H9 (cell line): ENCODE measurements at regions not wholly inside any gene's neighbourhood (a gene's known extent, or its start where the extent isn't known, plus 50 kb on each side); places are given as distances from the start of the nearest gene placed in this dataset.

Experiments
- DNase-seq: peaks from one replicate; pipeline ENCODE4 v3.0.0-alpha.2; 2017
- H2AFZ ChIP-seq: one replicate; pipeline ENCODE4 v1.6.1; 2013; ENCODE audit warnings: mild to moderate bottlenecking, low read length, control low read depth, moderate library complexity
- H2AK5ac ChIP-seq: 2 replicates; pipeline ENCODE4 v1.6.1; 2013; ENCODE audit warnings: low read length, control low read depth, mixed read lengths; ENCODE audit not compliant: insufficient read length
- H2BK120ac ChIP-seq: one replicate; pipeline ENCODE4 v1.6.1; 2013; ENCODE audit warnings: low read depth, mild to moderate bottlenecking, low read length, control low read depth, inconsistent platforms; ENCODE audit not compliant: poor library complexity, severe bottlenecking
- H2BK12ac ChIP-seq: 2 replicates; pipeline ENCODE4 v1.6.1; 2013; ENCODE audit warnings: low read length, control low read depth, mixed read lengths, low read depth; ENCODE audit not compliant: insufficient read length
- H2BK15ac ChIP-seq: 2 replicates; pipeline ENCODE4 v1.6.1; 2013; ENCODE audit warnings: low read depth, low read length, control low read depth
- H2BK20ac ChIP-seq: one replicate; pipeline ENCODE4 v1.6.1; 2013; ENCODE audit warnings: low read depth, mild to moderate bottlenecking, low read length, control low read depth, inconsistent platforms; ENCODE audit not compliant: poor library complexity, severe bottlenecking
- H2BK5ac ChIP-seq: 2 replicates; pipeline ENCODE4 v1.6.1; 2013; ENCODE audit warnings: low read length, control low read depth, mixed read lengths; ENCODE audit not compliant: insufficient read length
- H3K14ac ChIP-seq: 2 replicates; pipeline ENCODE4 v1.6.1; 2013; ENCODE audit warnings: low read length, control low read depth; ENCODE audit not compliant: insufficient read depth
- H3K18ac ChIP-seq: 2 replicates; pipeline ENCODE4 v1.6.1; 2013; ENCODE audit warnings: low read depth, mild to moderate bottlenecking, mixed read lengths, low read length, control low read depth; ENCODE audit not compliant: insufficient read length
- H3K23ac ChIP-seq: 2 replicates; pipeline ENCODE4 v1.6.1; 2013; ENCODE audit warnings: low read length, control low read depth, mixed read lengths, low read depth; ENCODE audit not compliant: insufficient read length
- H3K23me2 ChIP-seq: 2 replicates; pipeline ENCODE4 v1.6.1; 2013; ENCODE audit warnings: low read depth, mild to moderate bottlenecking, mixed read lengths, low read length, control low read depth; ENCODE audit not compliant: insufficient read length, poor library complexity, severe bottlenecking
- H3K27ac ChIP-seq: 2 replicates; pipeline ENCODE4 v1.5.1; 2013; ENCODE audit warnings: low read length, control low read depth, mixed read lengths, low read depth; ENCODE audit not compliant: insufficient read length
- H3K27me3 ChIP-seq: 2 replicates; pipeline ENCODE4 v1.6.1; 2013; ENCODE audit warnings: low read length, control low read depth, inconsistent platforms; ENCODE audit not compliant: insufficient read depth
- H3K4ac ChIP-seq: 2 replicates; pipeline ENCODE4 v1.6.1; 2013; ENCODE audit warnings: low read depth, mild to moderate bottlenecking, control low read depth, inconsistent platforms, low read length, moderate library complexity
- H3K4me1 ChIP-seq: 2 replicates; pipeline ENCODE4 v1.6.1; 2013; ENCODE audit warnings: low read length, control low read depth, inconsistent platforms; ENCODE audit not compliant: insufficient read depth
- H3K4me2 ChIP-seq: 2 replicates; pipeline ENCODE4 v1.6.1; 2013; ENCODE audit warnings: low read length, control low read depth, mixed read lengths; ENCODE audit not compliant: insufficient read length, insufficient read depth
- H3K56ac ChIP-seq: 2 replicates; pipeline ENCODE4 v1.6.1; 2013; ENCODE audit warnings: low read depth, mild to moderate bottlenecking, mixed read lengths, low read length, control low read depth; ENCODE audit not compliant: insufficient read length
- H3K79me1 ChIP-seq: 2 replicates; pipeline ENCODE4 v1.6.1; 2013; ENCODE audit warnings: low read depth, mild to moderate bottlenecking, moderate library complexity, low read length, control low read depth, inconsistent platforms; ENCODE audit not compliant: insufficient read depth, poor library complexity, severe bottlenecking
- H3K79me2 ChIP-seq: 2 replicates; pipeline ENCODE4 v1.6.1; 2013; ENCODE audit warnings: low read length, control low read depth, inconsistent platforms; ENCODE audit not compliant: insufficient read depth
- H3K9ac ChIP-seq: 2 replicates; pipeline ENCODE4 v1.6.1; 2013; ENCODE audit warnings: low read length, control low read depth, mixed read lengths; ENCODE audit not compliant: insufficient read length; ENCODE audit errors: extremely low read depth
- H3K9me3 ChIP-seq: one replicate; pipeline ENCODE4 v1.6.1; 2013; ENCODE audit warnings: low read depth, low read length, inconsistent platforms; ENCODE audit not compliant: control insufficient read depth
- H3T11ph ChIP-seq: one replicate; pipeline ENCODE4 v1.6.1; 2013; ENCODE audit warnings: mild to moderate bottlenecking, low read length, control low read depth, inconsistent platforms
- H4K20me1 ChIP-seq: one replicate; pipeline ENCODE4 v1.6.1; 2013; ENCODE audit not compliant: control insufficient read depth, insufficient read length, insufficient read depth
- H4K5ac ChIP-seq: 2 replicates; pipeline ENCODE4 v1.6.1; 2013; ENCODE audit warnings: low read depth, mild to moderate bottlenecking, mixed read lengths, low read length, control low read depth; ENCODE audit not compliant: insufficient read length
- H4K8ac ChIP-seq: replicated peaks from 2 replicates; pipeline ENCODE4 v1.6.1; 2013; ENCODE audit warnings: low read length, control low read depth, mixed read lengths, low read depth; ENCODE audit not compliant: insufficient read length
- H4K91ac ChIP-seq: 2 replicates; pipeline ENCODE4 v1.6.1; 2013; ENCODE audit warnings: low read depth, mild to moderate bottlenecking, moderate library complexity, mixed read lengths, low read length, control low read depth; ENCODE audit not compliant: insufficient read length
- H3K27ac Mint-ChIP-seq, 3 experiments: 2 replicates in 2 of 3; 3 replicates in 1 of 3; pipeline ENCODE4 v1.8.0; 2020 to 2021; ENCODE audit warnings: mixed read lengths in 3 of 3, mild to moderate bottlenecking in 1 of 3, moderate library complexity in 1 of 3
- H3K27me3 Mint-ChIP-seq: 2 replicates; pipeline ENCODE4 v1.8.0; 2021; ENCODE audit warnings: low read depth, mild to moderate bottlenecking, moderate library complexity, mixed read lengths
- H3K36me3 Mint-ChIP-seq, 3 experiments: 2 replicates in 2 of 3; 3 replicates in 1 of 3; pipeline ENCODE4 v1.8.0; 2020 to 2021; ENCODE audit warnings: low read depth in 3 of 3, mixed read lengths in 3 of 3; ENCODE audit not compliant: insufficient read depth in 1 of 3
- H3K4me1 Mint-ChIP-seq, 2 experiments: 2 replicates each; pipeline ENCODE4 v1.8.0; 2020; ENCODE audit warnings: mixed read lengths in 2 of 2
- H3K4me3 Mint-ChIP-seq, 2 experiments: 2 replicates in 1 of 2; 3 replicates in 1 of 2; pipeline ENCODE4 v1.8.0; 2020 to 2021; ENCODE audit warnings: mild to moderate bottlenecking in 2 of 2, mixed read lengths in 2 of 2, moderate library complexity in 1 of 2
- H3K9me3 Mint-ChIP-seq, 2 experiments: 2 replicates in 1 of 2; 3 replicates in 1 of 2; pipeline ENCODE4 v1.8.0; 2020; ENCODE audit warnings: mild to moderate bottlenecking in 2 of 2, mixed read lengths in 2 of 2, moderate library complexity in 1 of 2
- WGBS: extraction: QIAGEN DNeasy Blood & Tissue Kit; methylation state at CpG from one replicate; pipeline ENCODE4 v1.1.7; 2013; ENCODE audit warnings: missing lambda C conversion rate, low lambda C conversion rate, mixed read lengths; ENCODE audit not compliant: insufficient read length; ENCODE audit errors: extremely low coverage; 5-methylcytosine and 5-hydroxymethylcytosine counted together
- TF ChIP-seq, protein P1 (sequence below): fragments of 200-600 bp; sonication (generic); conservative IDR thresholded peaks from 3 replicates; pipeline ENCODE4 v1.8.0; 2021; ENCODE audit warnings: antibody characterized with exemption, mild to moderate bottlenecking

DNA sequence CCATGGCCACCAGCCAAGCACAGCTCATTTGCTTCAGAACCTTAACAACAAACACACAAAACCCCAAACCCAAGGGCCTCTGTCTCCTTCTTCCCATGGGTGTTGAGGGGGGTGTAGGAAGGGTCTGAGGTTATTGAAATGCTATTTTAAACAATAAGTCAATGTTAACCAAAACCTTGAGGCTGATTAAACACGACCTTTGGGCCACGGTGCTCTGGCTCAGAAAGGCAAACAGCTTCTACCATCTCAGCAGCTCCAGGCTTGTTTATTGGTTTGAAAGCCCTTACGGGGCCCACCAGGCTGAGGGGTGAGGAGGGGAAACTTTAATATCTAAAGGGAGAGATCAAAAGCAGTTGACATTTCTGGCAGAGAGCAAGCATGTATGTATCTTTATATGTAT, 185.7 kb upstream of the IRX6 start:
- no peak overlapping the region for H3K4me3 Mint-ChIP-seq
- H3K9me3 Mint-ChIP-seq = no peaks in the 10 kb centered on the region
- no peak overlapping the region for H3K18ac ChIP-seq
- no peak overlapping the region for H2BK120ac ChIP-seq
- H3K23me2 ChIP-seq = no peaks in the 10 kb centered on the region
- no peak for DNase-seq
- TF ChIP-seq, protein P1, sequence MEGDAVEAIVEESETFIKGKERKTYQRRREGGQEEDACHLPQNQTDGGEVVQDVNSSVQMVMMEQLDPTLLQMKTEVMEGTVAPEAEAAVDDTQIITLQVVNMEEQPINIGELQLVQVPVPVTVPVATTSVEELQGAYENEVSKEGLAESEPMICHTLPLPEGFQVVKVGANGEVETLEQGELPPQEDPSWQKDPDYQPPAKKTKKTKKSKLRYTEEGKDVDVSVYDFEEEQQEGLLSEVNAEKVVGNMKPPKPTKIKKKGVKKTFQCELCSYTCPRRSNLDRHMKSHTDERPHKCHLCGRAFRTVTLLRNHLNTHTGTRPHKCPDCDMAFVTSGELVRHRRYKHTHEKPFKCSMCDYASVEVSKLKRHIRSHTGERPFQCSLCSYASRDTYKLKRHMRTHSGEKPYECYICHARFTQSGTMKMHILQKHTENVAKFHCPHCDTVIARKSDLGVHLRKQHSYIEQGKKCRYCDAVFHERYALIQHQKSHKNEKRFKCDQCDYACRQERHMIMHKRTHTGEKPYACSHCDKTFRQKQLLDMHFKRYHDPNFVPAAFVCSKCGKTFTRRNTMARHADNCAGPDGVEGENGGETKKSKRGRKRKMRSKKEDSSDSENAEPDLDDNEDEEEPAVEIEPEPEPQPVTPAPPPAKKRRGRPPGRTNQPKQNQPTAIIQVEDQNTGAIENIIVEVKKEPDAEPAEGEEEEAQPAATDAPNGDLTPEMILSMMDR = no peak
- no peak overlapping the region for H3K27ac ChIP-seq
- peaks cover 6% of the 10 kb centered on the region for H3K27me3 Mint-ChIP-seq
- no peak overlapping the region for H2AK5ac ChIP-seq
- H3K27ac Mint-ChIP-seq = no peak overlapping the region
- no peak overlapping the region for H3K23ac ChIP-seq
- H4K8ac ChIP-seq = no peak overlapping the region
- no peak overlapping the region for H4K91ac ChIP-seq
- H3K79me2 ChIP-seq = no peaks in the 10 kb centered on the region
- no peak overlapping the region for H3K14ac ChIP-seq
- whole genome bisulfite sequencing = no CpG with 5 or more reads among the region's 3 CpGs
- H4K20me1 ChIP-seq = no peaks in the 10 kb centered on the region
- no peaks in the 10 kb centered on the region for H3K36me3 Mint-ChIP-seq
- H3K4me2 ChIP-seq = no peak overlapping the region
- no peak overlapping the region for H3K56ac ChIP-seq
- no peak overlapping the region for H2BK5ac ChIP-seq
- peaks cover 5% of the 10 kb centered on the region; the same call in 1 of the 2 replicates for H3K4me1 ChIP-seq
- no peak overlapping the region for H2BK15ac ChIP-seq
- no peaks in the 10 kb centered on the region for H3K79me1 ChIP-seq
- H3K4me1 Mint-ChIP-seq = peaks cover 19 to 21% of the 10 kb centered on the region in 2 experiments
- no peaks in the 10 kb centered on the region for H3K27me3 ChIP-seq
- H4K5ac ChIP-seq = no peak overlapping the region
- no peak overlapping the region for H2AFZ ChIP-seq
- H2BK12ac ChIP-seq = no peak overlapping the region
- no peaks in the 10 kb centered on the region for H3K9me3 ChIP-seq
- H3K9ac ChIP-seq = no peak overlapping the region
- H3T11ph ChIP-seq = no peak overlapping the region
- H3K4ac ChIP-seq = no peak overlapping the region
- H2BK20ac ChIP-seq = no peak overlapping the region
